OCI-LY1 (cell line): ENCODE measurements at regions not wholly inside any gene's neighbourhood (a gene's known extent, or its start where the extent isn't known, plus 50 kb on each side); places are given as distances from the start of the nearest gene placed in this dataset.

Experiments
- CTCF ChIP-seq: fragments of 200-600 bp; sonication (generic), shearing (Covaris generic); IDR thresholded peaks from 2 replicates; pipeline ENCODE4 v1.5.1; 2017; ENCODE audit warnings: mild to moderate bottlenecking, antibody characterized with exemption, low read length, moderate library complexity, mixed read lengths
- EZH2 ChIP-seq: fragments of 200-600 bp; sonication (generic), shearing (Covaris generic); IDR thresholded peaks from 2 replicates; pipeline ENCODE4 v1.8.0; 2017; ENCODE audit warnings: borderline replicate concordance, mixed run types, mild to moderate bottlenecking, antibody characterized with exemption, low read length, moderate library complexity, mixed read lengths

GRCh38 chr5:59959330-59959729 lies 65.8 kb upstream of the PDE4D start:
- TF ChIP-seq CTCF (no peak), EZH2 (no peak)
